GM18502 (cell line): ENCODE measurements at regions not wholly inside any gene's neighbourhood (a gene's known extent, or its start where the extent isn't known, plus 50 kb on each side); places are given as distances from the start of the nearest gene placed in this dataset.

Experiments
- ATAC-seq: cut with Tn5 transposase; IDR thresholded peaks from one replicate; pipeline ENCODE4 v1.9.1; 2021; ENCODE audit warnings: mild to moderate bottlenecking; ENCODE audit not compliant: unreplicated experiment, poor library complexity

GRCh38 chr7:67791918-67792317, 795.3 kb downstream of the TYW1 start:
- ATAC-seq = no peak

- no peak for ATAC-seq
These were observed 797.9 kb downstream of the TYW1 start for GRCh38 chr7:67794544-67794943.

- no peak for ATAC-seq
These were observed 807.2 kb downstream of the TYW1 start for GRCh38 chr7:67803789-67804188.

- ATAC-seq = no peak
These were observed 809.4 kb downstream of the TYW1 start for GRCh38 chr7:67805921-67806471.

GRCh38 chr7:67807826-67808225, 811.2 kb downstream of the TYW1 start:
- no peak for ATAC-seq

- ATAC-seq = no peak
These were observed 813.0 kb downstream of the TYW1 start for GRCh38 chr7:67809586-67809985.

GRCh38 chr7:67813621-67814292, 817.1 kb downstream of the TYW1 start:
- ATAC-seq = no peak

GRCh38 chr7:67817481-67817880, 820.8 kb downstream of the TYW1 start:
- ATAC-seq = no peak

GRCh38 chr7:67821116-67821515, 824.5 kb downstream of the TYW1 start:
- no peak for ATAC-seq

GRCh38 chr7:67823345-67823744, 826.7 kb downstream of the TYW1 start:
- ATAC-seq = no peak

- ATAC-seq = no peak
These were observed 828.7 kb downstream of the TYW1 start for GRCh38 chr7:67825356-67825755.

- ATAC-seq = no peak
These were observed 845.3 kb downstream of the TYW1 start for GRCh38 chr7:67841896-67842295.

GRCh38 chr7:67842571-67842970, 845.9 kb downstream of the TYW1 start:
- ATAC-seq = no peak

- no peak for ATAC-seq
These were observed 846.5 kb downstream of the TYW1 start for GRCh38 chr7:67843001-67843565.

- ATAC-seq = no peak
These were observed 847.0 kb downstream of the TYW1 start for GRCh38 chr7:67843615-67844014.

- no peak for ATAC-seq
These were observed 850.6 kb downstream of the TYW1 start for GRCh38 chr7:67847092-67847787.

GRCh38 chr7:67854221-67855178, 857.9 kb downstream of the TYW1 start:
- ATAC-seq = no peak

- no peak for ATAC-seq
These were observed 858.7 kb downstream of the TYW1 start for GRCh38 chr7:67855322-67855721.

- no peak for ATAC-seq
These were observed 859.4 kb downstream of the TYW1 start for GRCh38 chr7:67856046-67856445.

GRCh38 chr7:67857698-67858097, 861.1 kb downstream of the TYW1 start:
- ATAC-seq = no peak
